Ecto neural progenitor cell (in vitro differentiated cells): ENCODE measurements at regions not wholly inside any gene's neighbourhood (a gene's known extent, or its start where the extent isn't known, plus 50 kb on each side); places are given as distances from the start of the nearest gene placed in this dataset.
"Not testable (repeated sequence)": the region's sequence is repeated elsewhere in the genome, so short reads cannot be mapped to it uniquely, and the experiment has no call there.

Experiments
- DNase-seq: peaks from one replicate; pipeline ENCODE4 v3.0.0-alpha.2; 2018; ENCODE audit warnings: low spot score

DNA sequence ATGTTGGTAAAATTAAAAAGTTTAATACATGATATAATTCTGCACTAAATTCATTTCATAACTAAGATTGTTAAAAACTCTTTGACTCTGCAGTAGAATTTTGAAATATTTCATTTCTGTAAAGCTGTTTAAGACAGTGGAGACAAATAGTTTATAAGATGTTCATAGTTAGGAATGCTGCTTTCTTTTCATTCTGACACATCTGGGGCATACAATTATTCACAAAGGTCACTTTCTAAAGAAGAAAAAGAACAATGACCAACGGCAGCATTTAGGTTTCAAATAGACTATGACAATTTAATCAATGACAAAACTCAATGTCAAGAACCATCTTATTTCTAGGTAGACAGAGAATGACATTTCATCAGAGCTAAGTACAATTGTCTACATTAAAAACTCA lies 1422.1 kb downstream of the PCDH9 start:
- no peak for DNase-seq

DNA sequence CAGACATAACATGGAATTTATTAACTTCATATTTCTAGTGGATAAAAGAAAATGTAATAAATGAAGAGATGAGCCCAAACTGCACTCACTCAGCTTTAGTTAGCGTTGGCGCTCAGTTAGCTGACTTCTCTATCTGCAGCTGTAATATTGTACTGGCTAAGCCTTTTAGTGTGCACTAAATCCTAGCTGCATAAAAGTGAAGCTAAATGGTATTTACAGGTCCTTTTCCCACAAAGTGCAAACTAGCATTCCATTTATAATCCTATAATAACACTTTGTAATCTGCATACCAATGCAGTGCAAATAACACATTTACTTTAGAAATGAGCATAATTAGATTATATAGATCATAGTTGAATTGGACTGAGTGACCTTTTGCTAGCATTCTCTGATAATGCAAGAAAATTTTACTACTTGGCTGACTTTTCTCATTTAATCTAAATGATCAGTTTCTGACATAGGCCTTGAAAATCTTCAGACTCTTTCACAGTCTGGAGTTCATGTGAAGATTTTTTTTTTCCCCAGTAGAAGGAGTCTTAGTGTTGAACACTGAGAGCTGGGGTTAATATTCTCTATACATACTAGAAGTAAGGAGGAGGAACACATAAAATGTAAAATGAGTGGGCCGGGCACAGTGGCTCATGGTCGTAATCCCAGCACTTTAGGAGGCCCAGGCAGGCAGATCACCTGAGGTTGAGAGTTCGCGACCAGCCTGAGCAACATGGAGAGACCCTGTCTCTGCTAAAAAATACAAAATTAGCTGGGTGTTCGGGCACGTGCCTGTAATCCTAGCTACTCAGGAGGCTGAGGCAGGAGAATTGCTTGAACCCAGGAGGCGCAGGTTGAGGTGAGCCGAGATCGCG lies 1426.4 kb downstream of the PCDH9 start:
- DNase-seq = no peak

DNA sequence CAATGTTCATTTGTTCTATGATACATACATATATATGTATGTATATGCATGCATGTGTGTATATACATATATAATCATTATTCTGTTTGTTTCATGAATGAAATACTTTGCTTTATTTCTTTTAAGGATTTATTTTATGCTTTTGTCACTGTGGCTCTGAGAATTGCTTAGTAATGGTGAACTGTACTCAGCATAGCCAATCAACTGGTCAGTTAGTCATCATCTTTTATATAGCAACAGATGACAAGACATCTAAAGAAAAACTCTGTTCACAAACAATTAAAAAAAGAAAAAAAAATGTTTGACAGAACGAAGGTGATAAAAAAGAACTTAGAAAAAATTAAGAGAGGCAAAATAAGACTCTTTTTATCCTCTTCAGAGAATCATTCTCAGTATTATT lies 1440.3 kb downstream of the PCDH9 start:
- DNase-seq = no peak

DNA sequence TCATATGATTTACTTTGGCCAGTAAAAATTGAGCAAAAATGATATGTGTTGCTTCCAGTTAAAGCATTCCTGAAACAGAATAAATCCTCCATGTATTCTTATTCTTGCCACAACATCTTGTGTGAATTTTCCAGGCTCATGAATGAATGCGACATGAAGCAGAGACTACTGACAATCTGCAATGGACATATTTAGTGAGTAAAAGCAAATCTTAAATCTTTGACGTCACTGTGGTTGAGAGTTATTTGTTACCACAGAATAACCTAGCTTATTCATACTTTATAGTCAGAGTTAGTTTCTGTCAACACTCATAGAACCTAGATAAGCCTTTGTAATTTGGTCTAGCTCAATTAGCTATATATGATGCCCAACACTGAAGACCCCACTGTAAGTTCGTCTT lies 1443.1 kb downstream of the PCDH9 start:
- DNase-seq = no peak

DNA sequence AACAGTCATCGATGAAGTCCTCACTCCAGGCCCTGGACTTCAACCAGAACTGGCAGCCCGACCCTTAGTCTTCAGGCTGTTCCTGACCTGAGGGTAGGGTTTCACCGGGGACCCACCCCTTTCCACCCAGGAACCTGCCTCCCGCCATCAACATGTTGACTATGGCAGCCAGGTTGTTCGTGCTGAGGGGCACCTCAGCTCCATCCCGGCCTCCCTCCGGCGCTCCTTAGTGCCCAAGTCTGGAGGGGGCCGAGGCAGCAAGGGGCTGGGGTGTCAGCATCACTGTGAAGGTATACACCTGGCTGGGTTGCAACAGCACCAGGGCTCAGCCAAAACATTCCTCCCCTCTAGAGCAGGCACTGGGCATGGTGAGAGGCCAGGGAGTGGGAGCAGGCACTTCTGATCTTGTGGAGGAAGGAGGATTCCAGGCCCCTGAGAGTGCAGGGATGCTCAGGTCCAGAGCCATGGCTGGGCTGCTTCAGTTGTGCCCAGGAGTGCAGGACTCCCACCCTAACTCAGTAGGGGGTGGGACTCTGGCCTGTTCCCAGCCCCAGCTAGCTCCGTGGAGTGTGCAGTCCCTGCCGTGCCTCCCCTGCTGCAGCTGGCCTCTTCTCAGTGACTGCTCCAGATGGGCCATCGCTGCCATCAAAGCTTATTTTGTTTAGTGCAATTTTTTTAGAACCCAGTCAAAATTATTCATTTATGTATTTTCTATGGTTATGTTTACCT lies 1445.9 kb downstream of the PCDH9 start:
- DNase-seq = no peak

DNA sequence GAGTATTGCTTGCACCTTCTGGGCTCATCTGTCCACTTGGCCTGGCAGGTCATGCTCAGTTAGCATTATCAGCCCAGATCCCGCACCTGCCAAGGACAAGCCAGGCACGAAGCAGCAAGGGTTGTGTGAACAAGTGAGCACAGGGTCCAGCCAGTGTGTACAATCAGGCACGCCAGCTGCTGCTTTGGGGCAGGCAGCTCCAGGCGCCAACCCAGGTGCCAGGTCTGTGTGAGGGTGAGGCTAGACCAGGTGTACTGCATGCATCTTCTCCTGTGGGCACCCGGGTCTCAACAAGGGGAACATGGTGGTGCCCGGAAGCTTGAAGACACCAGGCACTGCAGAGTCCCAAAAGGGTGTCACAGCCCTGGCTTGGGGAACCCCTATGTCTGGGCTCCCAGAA lies 1446.8 kb downstream of the PCDH9 start:
- no peak for DNase-seq

DNA sequence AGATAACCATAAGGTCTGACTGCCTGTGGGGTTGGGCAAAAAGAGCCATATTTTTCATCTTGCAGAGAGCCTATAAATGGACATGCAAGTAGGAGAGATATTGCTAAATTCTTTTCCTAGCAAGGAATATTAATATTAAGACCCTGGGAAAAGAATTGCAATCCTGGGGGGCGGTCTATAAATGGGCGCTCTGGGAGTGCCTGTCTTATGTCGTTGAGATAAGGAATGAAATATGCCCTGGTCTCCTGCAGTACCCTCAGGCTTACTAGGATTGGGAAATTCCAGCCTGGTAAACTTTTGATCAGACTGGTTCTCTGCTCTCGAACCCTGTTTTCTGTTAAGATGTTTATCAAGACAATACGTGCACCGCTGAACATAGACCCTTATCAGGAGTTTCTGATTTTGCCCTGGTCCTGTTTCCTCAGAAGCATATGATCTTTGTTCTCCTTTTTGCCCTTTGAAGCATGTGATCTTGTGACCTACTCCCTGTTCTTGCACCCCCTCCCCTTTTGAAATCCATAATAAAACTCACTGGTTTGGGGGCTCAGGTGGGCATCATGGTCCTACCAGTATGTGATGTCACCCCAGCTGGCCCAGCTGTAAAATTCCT lies 1458.3 kb downstream of the PCDH9 start:
- DNase-seq = not testable (repeated sequence)

DNA sequence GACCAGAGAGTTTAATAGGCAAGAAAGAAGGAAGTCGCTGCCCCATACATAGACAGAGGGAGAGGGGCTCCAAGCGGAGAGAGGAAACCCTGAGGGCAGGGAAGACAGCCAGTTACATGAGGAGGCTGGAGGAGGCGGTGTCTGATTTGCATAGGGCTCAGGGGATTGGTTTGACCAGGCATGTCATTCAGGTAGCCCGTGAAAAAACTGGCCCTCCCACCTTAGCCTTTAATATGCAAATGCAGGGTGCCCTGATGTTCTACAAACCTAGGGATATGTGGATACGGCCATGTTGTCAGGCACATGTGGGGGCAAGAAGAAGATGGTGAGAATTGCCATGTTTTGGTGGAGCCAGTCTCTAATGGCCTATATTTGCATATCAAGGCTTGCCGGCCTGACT lies 1461.6 kb downstream of the PCDH9 start:
- DNase-seq = no peak

DNA sequence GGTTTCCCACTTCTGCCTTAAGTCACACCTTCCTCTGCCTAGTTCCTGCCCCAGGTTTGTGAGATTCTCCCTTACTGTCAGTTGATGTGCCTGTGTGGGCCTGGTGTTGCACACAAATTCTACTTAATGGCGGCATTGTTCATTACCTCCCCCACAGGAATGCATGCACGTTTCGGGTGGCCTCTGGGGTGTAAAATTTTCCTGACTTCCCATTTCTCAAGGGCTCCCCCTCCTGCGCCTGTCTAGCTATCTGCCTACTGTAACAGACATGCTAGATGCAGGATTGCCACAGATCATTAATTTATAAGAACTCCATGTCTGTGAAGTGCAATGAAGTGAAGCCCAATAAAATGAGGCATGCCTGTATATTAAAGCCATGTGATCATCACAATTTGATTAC lies 1466.3 kb downstream of the PCDH9 start:
- no peak for DNase-seq

DNA sequence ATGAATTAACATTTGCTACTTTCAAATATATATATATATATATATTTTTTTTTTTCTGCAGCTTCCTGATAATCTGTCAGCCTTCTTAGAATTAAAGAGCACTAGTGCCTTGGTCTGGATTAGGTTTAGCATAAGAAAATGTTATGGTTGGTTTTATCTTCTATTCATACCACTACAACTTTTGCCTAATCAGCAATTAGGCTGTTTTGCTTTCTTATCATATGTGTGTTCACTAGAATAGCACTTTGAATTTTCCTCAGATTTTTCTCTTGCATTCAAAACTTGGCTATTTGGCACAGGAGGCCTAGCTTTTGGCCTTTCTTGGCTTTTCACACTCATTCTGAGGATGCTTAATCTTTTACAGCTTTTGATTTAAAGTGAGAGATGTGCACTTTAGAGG lies 1468.1 kb downstream of the PCDH9 start:
- DNase-seq = no peak

DNA sequence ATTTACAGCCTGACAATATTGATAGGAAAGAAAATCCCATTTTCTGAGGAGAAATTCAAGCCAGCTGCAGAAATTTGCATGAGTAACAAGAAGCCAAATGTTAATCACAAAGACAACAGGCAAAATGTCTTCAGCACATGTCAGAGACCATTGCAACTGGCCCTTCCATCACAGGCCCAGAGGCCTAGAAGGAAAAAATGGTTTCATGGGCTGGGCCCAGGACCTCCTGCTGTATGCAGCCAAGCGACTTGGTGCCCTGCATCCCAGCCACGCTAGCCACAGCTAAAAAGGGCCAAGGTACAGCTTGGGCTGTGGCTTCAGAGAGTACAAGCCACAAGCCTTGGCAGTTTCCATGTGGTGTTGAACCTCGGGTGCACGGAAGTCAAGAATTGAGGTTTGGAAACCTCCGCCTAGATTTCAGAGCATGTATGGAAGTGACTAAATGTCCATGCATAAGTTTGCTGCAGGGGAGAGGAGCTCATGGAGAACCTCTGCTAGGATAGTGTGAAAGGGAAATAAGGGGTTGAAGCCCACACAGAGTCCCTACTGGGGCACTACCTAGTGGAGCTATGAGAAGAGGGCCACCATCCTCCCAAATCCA lies 1474.0 kb downstream of the PCDH9 start:
- no peak for DNase-seq

DNA sequence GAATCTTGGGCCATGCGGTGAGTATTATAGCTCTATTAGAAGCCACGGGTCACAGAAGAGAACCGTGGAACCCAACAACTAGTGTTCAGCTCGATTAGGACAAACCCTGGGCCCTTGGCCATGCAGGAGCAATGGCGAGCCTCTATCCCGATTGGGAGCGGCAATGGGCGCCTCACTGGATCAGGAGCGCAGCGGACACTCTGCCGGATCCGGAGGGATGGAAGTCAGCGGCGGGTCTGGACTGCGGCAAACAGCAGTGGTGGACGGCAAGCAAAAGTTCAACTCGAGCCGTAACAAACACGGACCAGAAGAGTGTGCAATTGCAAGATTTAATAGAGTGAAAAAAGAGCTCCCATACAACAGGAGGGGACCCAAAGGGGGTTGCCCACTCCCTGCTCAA lies 1481.9 kb downstream of the PCDH9 start:
- no peak for DNase-seq

DNA sequence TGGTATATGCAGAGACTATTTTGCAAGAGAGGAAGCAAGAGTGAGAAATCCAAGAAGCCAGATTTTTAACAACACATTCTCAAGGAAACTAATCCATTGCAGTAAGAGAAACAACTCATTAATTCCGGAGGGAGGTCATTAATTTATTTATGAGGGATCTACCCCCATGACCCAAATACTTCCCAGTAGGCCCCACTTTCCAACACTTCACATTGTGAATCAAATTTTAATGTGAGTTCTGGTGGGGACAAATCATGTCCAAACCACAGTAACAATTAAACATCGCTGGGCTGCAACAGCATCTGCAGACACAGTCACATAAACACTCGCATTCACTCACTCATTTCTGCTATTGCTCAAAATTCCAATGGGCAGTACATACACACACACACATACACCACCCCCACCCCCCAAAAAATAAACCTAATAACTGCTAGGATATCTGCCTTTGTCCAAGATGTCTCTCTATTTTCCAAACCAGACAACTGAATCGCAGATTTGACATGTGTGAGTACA lies 1483.7 kb downstream of the PCDH9 start:
- no peak for DNase-seq

DNA sequence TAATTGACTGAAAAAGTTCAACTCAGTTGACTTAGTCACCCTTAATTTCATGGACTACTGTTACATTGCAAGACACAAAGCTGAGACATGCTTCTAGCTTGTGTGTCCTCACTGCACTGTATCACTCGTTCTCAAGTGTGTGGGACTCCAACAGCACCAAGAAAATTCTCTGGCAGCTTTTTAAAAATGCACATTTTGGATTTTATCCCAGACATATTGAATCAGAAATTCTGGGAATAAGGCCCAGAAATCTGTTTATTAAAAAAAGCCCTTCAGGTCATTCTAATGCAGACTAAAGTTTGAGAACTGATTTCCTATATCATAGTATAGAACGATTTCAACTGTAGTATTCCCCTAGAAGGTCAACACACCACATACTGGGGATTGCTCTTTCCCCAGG lies 1485.3 kb downstream of the PCDH9 start:
- DNase-seq = no peak

DNA sequence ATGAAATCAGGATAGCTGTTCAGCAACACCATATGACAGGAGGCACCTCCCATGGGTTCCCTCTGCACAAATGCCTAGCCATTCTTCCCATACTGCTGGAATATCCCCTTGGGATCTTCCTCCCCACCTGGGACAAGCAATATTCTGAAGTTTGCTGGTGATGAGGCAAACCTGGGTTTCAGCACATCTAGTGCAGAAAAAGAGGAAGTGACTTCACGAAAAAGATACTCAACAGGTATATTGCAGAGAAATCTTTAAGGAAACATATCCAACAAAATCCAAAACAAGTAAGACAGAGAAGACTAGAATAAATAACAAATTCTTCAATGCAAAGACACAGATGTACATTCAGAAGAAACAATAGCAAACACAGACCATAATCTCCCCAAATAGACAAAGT lies 1497.0 kb downstream of the PCDH9 start:
- no peak for DNase-seq

DNA sequence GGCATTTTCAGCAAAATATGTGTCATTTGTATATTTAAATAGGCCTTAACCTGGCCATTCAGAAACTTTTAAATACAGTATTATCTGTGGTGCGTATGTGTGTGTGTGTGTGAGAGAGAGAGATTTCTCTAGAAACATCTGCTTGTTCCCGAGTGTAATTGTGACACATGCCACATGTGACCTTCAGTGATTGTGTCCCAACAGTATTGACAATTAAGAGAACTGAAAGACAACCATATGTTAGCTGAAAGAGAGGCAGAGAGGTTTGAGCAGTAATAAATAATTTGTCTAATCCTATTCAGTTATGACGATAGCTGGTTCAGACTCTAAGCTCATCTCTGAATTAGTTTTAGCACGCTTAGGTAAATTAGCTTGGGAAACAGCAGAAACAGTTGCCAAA lies 1503.1 kb downstream of the PCDH9 start:
- no peak for DNase-seq

DNA sequence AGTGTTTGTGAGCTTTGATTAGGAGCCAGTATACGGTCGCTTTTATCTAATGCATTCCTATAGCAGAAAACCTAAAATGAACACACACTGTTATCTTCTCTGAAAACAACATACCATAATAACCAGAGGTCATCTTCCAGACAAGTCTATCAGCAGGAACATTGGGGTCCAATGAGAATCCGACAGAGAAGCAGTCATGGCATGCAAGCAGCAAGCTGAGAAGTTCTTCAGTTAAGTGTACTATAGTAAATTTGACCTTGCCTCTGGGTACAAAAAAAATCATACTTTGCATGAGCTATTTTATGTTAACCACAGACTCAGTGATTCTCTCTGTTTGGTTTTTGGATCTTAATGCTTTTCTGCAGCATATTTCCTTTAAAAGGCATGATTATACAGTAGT lies 1505.1 kb downstream of the PCDH9 start:
- DNase-seq = no peak

DNA sequence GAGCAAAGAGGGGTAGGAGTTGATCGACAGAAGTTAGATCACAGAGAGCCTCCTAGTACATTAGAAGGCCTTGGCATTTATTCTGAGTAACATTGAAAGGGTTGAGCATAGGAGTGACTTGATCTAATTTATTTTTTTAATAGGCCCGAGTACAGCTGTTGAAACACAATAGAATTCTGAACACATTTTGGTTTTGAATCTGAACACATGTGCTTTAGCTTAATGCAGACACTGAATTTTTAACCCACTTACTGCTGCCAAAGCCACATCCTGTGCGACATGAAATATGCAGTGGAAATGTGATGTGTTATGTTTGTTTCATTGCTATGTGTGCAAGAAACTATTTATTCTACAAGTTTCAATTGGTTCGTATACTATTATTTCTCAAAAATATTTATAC lies 1505.9 kb downstream of the PCDH9 start:
- DNase-seq = no peak

DNA sequence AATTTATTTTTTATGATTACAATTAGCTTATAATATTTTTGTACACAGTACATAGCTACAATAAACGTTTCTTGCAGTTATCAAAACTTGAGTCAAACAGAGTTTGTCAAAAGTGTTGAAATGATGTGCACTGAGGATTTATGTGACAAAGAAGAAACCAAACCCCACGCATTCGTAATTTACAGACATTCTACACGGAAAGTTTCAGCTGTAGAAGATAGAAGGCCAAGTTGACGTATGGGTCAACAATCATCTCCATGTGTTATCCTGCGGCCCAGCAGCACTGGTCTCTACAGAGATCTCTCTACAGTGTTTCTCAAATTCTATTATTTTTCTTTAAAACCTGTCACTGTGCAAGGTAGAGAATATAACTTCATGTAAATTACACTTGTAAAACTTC lies 1507.6 kb downstream of the PCDH9 start:
- DNase-seq = no peak

DNA sequence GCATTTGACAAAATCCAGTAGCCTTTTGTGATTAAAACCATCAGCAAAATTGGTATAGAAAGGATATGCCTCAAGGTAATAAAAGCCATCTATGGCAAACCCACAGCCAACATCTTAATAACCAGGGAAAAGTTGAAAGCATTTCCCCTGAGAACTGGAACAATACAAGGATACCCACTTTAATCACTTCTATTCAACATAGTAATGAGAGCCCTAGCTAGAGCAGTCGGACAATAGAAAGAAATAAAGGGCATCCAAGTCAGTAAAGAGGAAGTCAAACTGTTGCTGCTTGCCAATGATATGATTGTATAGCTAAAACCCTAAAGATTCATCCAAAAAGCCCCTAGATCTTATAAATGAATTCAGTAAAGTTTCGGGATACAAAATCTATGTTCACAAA lies 1510.3 kb downstream of the PCDH9 start:
- DNase-seq = no peak

DNA sequence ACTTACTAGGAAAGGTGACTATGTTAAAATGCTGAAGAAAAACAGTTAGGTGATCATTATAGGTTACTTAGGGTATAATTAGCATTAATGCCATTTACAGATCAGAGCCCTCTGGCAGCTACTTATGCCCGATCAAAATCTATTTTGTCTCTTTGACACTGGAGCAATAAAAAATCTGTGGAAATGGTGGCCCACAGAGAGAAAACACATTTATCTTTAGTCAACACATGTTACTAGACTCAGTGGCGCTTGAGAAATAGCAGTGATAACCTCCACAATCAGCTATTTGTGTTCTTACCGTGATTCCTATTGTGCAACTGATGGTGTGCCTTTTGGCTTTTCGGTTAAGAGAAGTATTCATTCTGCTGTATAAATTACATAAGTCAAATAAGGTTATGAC lies 1519.6 kb downstream of the PCDH9 start:
- no peak for DNase-seq

DNA sequence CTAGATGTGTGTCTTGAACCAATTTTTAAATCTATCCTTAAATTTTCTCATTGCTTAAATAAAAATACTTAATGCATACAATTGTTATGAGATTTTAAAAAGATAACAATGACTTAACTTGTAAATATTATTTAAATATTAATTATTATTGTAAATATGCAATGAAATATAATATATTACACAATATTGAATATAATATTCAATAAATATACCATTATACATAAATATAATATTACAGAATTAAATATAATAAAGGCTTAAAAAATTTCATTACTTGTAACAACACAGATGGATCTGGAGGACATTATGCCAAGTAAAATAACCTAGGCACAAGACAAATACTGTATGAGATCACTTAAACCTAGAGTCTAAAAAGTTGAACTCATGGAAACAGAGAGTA lies 1532.3 kb downstream of the PCDH9 start:
- no peak for DNase-seq

DNA sequence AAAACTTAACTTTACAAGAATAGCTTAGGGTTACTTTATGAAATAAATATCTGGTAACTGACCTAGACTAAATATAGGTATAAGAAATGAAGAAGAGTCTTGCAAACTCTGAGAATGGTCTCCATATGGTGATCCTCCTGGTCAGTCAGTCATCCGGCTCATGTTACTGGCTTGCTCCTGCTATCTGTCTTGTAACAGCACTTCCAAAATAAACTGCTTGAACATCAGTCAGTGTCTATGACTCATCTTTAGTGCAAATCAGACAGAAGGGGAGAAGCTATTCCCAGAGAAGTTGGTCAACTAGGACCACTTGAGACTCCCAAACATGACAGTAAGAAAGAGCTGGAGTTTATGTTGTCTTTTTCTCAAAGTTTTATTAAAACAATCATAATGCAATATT lies 1550.9 kb downstream of the PCDH9 start:
- no peak for DNase-seq
